ENCODE measurements at regions not wholly inside any gene's neighbourhood (a gene's known extent, or its start where the extent isn't known, plus 50 kb on each side); places are given as distances from the start of the nearest gene placed in this dataset.

DNA sequence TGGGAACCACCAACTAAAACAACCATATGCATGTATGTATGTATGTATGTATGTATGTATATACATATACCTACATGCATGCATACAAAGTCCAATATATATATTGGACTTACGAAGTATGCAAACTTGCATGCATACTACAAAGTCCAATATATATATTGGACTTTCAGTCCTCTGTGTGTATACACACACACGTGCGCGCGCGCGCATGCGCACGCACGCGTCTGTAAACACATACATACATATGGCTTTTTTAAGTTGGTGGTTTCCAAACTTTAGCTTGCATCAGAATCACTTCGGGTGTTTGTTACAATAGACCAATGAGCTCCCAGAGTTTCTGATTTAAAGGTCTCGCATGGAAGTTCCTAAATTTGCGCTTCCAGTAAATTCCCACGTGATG lies 197.5 kb upstream of the C1orf87 start:
- TF ChIP-seq PATZ1 (CRISPR knock-in tag; IDR thresholded peaks at IDR 0.05; ENCODE audit: borderline replicate concordance) = no peak
- TF ChIP-seq, protein P1, sequence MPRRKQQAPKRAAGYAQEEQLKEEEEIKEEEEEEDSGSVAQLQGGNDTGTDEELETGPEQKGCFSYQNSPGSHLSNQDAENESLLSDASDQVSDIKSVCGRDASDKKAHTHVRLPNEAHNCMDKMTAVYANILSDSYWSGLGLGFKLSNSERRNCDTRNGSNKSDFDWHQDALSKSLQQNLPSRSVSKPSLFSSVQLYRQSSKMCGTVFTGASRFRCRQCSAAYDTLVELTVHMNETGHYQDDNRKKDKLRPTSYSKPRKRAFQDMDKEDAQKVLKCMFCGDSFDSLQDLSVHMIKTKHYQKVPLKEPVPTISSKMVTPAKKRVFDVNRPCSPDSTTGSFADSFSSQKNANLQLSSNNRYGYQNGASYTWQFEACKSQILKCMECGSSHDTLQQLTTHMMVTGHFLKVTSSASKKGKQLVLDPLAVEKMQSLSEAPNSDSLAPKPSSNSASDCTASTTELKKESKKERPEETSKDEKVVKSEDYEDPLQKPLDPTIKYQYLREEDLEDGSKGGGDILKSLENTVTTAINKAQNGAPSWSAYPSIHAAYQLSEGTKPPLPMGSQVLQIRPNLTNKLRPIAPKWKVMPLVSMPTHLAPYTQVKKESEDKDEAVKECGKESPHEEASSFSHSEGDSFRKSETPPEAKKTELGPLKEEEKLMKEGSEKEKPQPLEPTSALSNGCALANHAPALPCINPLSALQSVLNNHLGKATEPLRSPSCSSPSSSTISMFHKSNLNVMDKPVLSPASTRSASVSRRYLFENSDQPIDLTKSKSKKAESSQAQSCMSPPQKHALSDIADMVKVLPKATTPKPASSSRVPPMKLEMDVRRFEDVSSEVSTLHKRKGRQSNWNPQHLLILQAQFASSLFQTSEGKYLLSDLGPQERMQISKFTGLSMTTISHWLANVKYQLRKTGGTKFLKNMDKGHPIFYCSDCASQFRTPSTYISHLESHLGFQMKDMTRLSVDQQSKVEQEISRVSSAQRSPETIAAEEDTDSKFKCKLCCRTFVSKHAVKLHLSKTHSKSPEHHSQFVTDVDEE (CRISPR knock-in tag; IDR thresholded peaks at IDR 0.05) = no peak
- no peak for TF ChIP-seq ZC3H10 (CRISPR knock-in tag; IDR thresholded peaks at IDR 0.05)
- no peak for TF ChIP-seq BACH2 (CRISPR knock-in tag; IDR thresholded peaks at IDR 0.05; ENCODE audit: borderline replicate concordance)
- TF ChIP-seq ISL1 (CRISPR knock-in tag; IDR thresholded peaks at IDR 0.05) = no peak
- no peak for TF ChIP-seq ZNF8 (CRISPR knock-in tag; IDR thresholded peaks at IDR 0.05)
- TF ChIP-seq GLIS3 (CRISPR knock-in tag; IDR thresholded peaks at IDR 0.05) = no peak
- no peak for TF ChIP-seq SNAI2 (CRISPR knock-in tag; IDR thresholded peaks at IDR 0.05)
- TF ChIP-seq ZNF565 (CRISPR knock-in tag; conservative IDR thresholded peaks at IDR 0.05; ENCODE audit: low read depth) = no peak
- no peak for TF ChIP-seq OSR1 (CRISPR knock-in tag; IDR thresholded peaks at IDR 0.05)
- TF ChIP-seq TOX (CRISPR knock-in tag; IDR thresholded peaks at IDR 0.05; ENCODE audit: borderline replicate concordance) = no peak
- ATAC-seq = no peak

DNA sequence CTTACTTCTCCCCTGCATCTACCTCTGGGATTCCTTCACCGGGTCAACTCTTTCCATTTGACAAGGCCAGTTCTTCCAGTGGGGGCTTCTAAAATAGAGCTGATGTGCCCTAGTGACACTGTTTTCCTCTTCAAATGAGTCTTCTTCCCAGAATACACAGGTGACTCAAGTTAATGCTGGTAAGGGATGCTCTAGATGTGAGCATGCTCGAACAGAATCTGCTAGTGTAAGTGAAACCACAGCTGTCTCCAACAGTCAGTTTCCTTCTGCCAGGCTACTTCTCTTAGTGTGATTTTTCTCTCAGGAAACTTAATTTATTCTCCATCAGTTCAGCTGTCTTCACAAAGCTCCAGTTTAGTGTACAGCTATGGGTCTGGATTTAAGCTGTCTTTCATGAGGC lies 194.9 kb upstream of the C1orf87 start:
- TF ChIP-seq PATZ1 (CRISPR knock-in tag; IDR thresholded peaks at IDR 0.05; ENCODE audit: borderline replicate concordance) (no peak), ZNF70 (CRISPR knock-in tag; IDR thresholded peaks at IDR 0.05) (no peak), ZFP3 (CRISPR knock-in tag; IDR thresholded peaks at IDR 0.05) (no peak), TOX (CRISPR knock-in tag; IDR thresholded peaks at IDR 0.05; ENCODE audit: borderline replicate concordance) (no peak), OSR1 (CRISPR knock-in tag; IDR thresholded peaks at IDR 0.05) (no peak), GLIS3 (CRISPR knock-in tag; IDR thresholded peaks at IDR 0.05) (no peak), TCF4 (CRISPR knock-in tag; IDR thresholded peaks at IDR 0.05; ENCODE audit: borderline replicate concordance) (no peak), ZNF565 (CRISPR knock-in tag; conservative IDR thresholded peaks at IDR 0.05; ENCODE audit: low read depth) (no peak), ZNF8 (CRISPR knock-in tag; IDR thresholded peaks at IDR 0.05) (no peak)
- TF ChIP-seq, protein P2, sequence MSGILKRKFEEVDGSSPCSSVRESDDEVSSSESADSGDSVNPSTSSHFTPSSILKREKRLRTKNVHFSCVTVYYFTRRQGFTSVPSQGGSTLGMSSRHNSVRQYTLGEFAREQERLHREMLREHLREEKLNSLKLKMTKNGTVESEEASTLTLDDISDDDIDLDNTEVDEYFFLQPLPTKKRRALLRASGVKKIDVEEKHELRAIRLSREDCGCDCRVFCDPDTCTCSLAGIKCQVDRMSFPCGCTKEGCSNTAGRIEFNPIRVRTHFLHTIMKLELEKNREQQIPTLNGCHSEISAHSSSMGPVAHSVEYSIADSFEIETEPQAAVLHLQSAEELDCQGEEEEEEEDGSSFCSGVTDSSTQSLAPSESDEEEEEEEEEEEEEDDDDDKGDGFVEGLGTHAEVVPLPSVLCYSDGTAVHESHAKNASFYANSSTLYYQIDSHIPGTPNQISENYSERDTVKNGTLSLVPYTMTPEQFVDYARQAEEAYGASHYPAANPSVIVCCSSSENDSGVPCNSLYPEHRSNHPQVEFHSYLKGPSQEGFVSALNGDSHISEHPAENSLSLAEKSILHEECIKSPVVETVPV (CRISPR knock-in tag; IDR thresholded peaks at IDR 0.05) = no peak
- no peak for ATAC-seq

GRCh38 chr1:60265560-60266535 lies 192.3 kb upstream of the C1orf87 start:
- no peak for ATAC-seq
- no peak for TF ChIP-seq CSDC2 (CRISPR knock-in tag; IDR thresholded peaks at IDR 0.05)
- TF ChIP-seq ZFP3 (CRISPR knock-in tag; IDR thresholded peaks at IDR 0.05) = no peak
- no peak for TF ChIP-seq PPARA (CRISPR knock-in tag; IDR thresholded peaks at IDR 0.05; ENCODE audit: borderline replicate concordance)
- no peak for TF ChIP-seq GLIS3 (CRISPR knock-in tag; IDR thresholded peaks at IDR 0.05)
- TF ChIP-seq PATZ1 (CRISPR knock-in tag; IDR thresholded peaks at IDR 0.05; ENCODE audit: borderline replicate concordance) = no peak
- TF ChIP-seq ARNTL (CRISPR knock-in tag; IDR thresholded peaks at IDR 0.05; ENCODE audit: borderline replicate concordance, low read depth) = no peak
- TF ChIP-seq ZC3H10 (CRISPR knock-in tag; IDR thresholded peaks at IDR 0.05) = no peak
- TF ChIP-seq SNAI2 (CRISPR knock-in tag; IDR thresholded peaks at IDR 0.05) = no peak
- TF ChIP-seq, protein P2 (CRISPR knock-in tag; IDR thresholded peaks at IDR 0.05) = no peak
- TF ChIP-seq, protein P3, sequence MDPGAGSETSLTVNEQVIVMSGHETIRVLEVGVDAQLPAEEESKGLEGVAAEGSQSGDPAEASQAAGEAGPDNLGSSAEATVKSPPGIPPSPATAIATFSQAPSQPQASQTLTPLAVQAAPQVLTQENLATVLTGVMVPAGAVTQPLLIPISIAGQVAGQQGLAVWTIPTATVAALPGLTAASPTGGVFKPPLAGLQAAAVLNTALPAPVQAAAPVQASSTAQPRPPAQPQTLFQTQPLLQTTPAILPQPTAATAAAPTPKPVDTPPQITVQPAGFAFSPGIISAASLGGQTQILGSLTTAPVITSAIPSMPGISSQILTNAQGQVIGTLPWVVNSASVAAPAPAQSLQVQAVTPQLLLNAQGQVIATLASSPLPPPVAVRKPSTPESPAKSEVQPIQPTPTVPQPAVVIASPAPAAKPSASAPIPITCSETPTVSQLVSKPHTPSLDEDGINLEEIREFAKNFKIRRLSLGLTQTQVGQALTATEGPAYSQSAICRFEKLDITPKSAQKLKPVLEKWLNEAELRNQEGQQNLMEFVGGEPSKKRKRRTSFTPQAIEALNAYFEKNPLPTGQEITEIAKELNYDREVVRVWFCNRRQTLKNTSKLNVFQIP (CRISPR knock-in tag; IDR thresholded peaks at IDR 0.05; ENCODE audit: borderline replicate concordance, low read depth) = no peak
- no peak for TF ChIP-seq ZNF565 (CRISPR knock-in tag; conservative IDR thresholded peaks at IDR 0.05; ENCODE audit: low read depth)
